IMR-90 (cell line): ENCODE measurements at regions not wholly inside any gene's neighbourhood (a gene's known extent, or its start where the extent isn't known, plus 50 kb on each side); places are given as distances from the start of the nearest gene placed in this dataset.

ENCODE experiments used
- CEBPB ChIP-seq: IDR thresholded peaks from 2 replicates; pipeline ENCODE4 v1.6.1; 2012; ENCODE audit warnings: low read depth, low read length, improper control_type of control experiment
- FOS ChIP-seq: fragments of 150-350 bp; IDR thresholded peaks from 2 replicates; pipeline ENCODE4 v1.6.1; 2016; ENCODE audit warnings: low read depth, low read length
- MAFK ChIP-seq: IDR thresholded peaks from 2 replicates; pipeline ENCODE4 v1.6.1; 2012; ENCODE audit warnings: low read depth, low read length, improper control_type of control experiment
- MAZ ChIP-seq: IDR thresholded peaks from 2 replicates; pipeline ENCODE4 v1.6.1; 2012; ENCODE audit warnings: low read depth, mild to moderate bottlenecking, low read length, improper control_type of control experiment, moderate library complexity, borderline replicate concordance
- POLR2A ChIP-seq: IDR thresholded peaks from 2 replicates; pipeline ENCODE4 v1.6.1; 2012; ENCODE audit warnings: mild to moderate bottlenecking, low read depth, low read length
- RAD21 ChIP-seq: IDR thresholded peaks from 2 replicates; pipeline ENCODE4 v1.6.1; 2012; ENCODE audit warnings: low read length, improper control_type of control experiment
- RFX5 ChIP-seq: IDR thresholded peaks from 2 replicates; pipeline ENCODE4 v1.8.0; 2012; ENCODE audit warnings: low read depth, mild to moderate bottlenecking, low read length, moderate library complexity
- TF ChIP-seq, protein P1 (sequence below): conservative IDR thresholded peaks from 2 replicates; pipeline ENCODE4 v1.5.1; 2012; ENCODE audit warnings: mild to moderate bottlenecking, low read depth, low read length, improper control_type of control experiment
- TF ChIP-seq, protein P2 (sequence below): fragments of 150-350 bp; IDR thresholded peaks from 2 replicates; pipeline ENCODE4 v1.6.1; 2017; ENCODE audit warnings: mild to moderate bottlenecking, antibody characterized with exemption, low read length, low read depth

- TF ChIP-seq, protein P1, sequence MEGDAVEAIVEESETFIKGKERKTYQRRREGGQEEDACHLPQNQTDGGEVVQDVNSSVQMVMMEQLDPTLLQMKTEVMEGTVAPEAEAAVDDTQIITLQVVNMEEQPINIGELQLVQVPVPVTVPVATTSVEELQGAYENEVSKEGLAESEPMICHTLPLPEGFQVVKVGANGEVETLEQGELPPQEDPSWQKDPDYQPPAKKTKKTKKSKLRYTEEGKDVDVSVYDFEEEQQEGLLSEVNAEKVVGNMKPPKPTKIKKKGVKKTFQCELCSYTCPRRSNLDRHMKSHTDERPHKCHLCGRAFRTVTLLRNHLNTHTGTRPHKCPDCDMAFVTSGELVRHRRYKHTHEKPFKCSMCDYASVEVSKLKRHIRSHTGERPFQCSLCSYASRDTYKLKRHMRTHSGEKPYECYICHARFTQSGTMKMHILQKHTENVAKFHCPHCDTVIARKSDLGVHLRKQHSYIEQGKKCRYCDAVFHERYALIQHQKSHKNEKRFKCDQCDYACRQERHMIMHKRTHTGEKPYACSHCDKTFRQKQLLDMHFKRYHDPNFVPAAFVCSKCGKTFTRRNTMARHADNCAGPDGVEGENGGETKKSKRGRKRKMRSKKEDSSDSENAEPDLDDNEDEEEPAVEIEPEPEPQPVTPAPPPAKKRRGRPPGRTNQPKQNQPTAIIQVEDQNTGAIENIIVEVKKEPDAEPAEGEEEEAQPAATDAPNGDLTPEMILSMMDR = no peak
- TF ChIP-seq RAD21 (no peak), CEBPB (no peak), POLR2A (no peak), MAZ (no peak), MAFK (no peak), RFX5 (no peak), FOS (no peak)
- TF ChIP-seq, protein P2, sequence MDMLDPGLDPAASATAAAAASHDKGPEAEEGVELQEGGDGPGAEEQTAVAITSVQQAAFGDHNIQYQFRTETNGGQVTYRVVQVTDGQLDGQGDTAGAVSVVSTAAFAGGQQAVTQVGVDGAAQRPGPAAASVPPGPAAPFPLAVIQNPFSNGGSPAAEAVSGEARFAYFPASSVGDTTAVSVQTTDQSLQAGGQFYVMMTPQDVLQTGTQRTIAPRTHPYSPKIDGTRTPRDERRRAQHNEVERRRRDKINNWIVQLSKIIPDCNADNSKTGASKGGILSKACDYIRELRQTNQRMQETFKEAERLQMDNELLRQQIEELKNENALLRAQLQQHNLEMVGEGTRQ = no peak
Measured at GRCh38 chr18:68397241-68398035, 317.5 kb downstream of the TMX3 start.
